GM12873 (cell line): ENCODE measurements at regions not wholly inside any gene's neighbourhood (a gene's known extent, or its start where the extent isn't known, plus 50 kb on each side); places are given as distances from the start of the nearest gene placed in this dataset.

ENCODE experiments used
- TF ChIP-seq, protein P1 (sequence below): IDR thresholded peaks from 2 replicates; pipeline ENCODE4 v1.5.1; 2012; ENCODE audit warnings: low read depth, mild to moderate bottlenecking, moderate library complexity, low read length, control low read depth; ENCODE audit not compliant: insufficient read depth; ENCODE audit errors: missing control alignments

GRCh38 chr22:22138915-22139314 lies 105.7 kb upstream of the VPREB1 start:
- TF ChIP-seq, protein P1, sequence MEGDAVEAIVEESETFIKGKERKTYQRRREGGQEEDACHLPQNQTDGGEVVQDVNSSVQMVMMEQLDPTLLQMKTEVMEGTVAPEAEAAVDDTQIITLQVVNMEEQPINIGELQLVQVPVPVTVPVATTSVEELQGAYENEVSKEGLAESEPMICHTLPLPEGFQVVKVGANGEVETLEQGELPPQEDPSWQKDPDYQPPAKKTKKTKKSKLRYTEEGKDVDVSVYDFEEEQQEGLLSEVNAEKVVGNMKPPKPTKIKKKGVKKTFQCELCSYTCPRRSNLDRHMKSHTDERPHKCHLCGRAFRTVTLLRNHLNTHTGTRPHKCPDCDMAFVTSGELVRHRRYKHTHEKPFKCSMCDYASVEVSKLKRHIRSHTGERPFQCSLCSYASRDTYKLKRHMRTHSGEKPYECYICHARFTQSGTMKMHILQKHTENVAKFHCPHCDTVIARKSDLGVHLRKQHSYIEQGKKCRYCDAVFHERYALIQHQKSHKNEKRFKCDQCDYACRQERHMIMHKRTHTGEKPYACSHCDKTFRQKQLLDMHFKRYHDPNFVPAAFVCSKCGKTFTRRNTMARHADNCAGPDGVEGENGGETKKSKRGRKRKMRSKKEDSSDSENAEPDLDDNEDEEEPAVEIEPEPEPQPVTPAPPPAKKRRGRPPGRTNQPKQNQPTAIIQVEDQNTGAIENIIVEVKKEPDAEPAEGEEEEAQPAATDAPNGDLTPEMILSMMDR = no peak

DNA sequence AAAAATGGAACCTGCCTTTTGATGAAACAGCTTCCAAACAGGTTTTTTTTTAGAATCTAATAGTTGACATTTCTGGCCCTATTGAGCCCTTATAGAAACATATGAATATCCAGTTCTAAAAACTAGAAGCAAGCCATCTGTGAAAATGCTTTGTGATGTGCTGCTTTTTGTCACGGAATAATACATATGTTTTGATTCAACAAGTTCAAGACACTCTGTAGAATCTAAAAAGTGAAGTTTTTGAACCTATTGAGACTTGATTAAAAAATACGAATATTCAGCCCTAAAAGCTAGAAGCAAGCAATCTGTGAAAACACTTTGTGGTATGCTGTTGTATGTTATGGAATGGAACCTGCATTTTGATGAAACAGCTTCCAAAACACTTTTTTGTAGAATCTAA lies 106.7 kb upstream of the VPREB1 start:
- TF ChIP-seq, protein P1 = no peak

DNA sequence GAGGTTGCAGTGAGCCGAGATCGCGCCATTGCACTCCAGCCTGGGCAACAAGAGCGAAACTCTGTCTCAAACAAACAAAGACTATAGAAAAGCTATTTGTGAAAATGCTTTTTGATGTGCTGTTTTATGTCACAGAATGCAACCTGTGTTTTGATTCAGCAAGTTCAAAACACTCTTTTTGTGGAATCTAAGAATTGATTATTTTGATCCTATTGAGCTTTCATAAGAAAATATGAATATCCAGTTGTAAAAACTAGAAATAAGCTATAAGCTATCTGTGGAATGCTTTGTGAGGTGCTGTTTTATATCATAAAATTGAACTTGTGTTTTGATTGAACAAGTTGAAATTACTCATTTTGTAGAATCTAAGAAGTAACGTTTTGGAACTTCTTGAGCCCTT lies 110.7 kb upstream of the VPREB1 start:
- TF ChIP-seq, protein P1 = no peak

DNA sequence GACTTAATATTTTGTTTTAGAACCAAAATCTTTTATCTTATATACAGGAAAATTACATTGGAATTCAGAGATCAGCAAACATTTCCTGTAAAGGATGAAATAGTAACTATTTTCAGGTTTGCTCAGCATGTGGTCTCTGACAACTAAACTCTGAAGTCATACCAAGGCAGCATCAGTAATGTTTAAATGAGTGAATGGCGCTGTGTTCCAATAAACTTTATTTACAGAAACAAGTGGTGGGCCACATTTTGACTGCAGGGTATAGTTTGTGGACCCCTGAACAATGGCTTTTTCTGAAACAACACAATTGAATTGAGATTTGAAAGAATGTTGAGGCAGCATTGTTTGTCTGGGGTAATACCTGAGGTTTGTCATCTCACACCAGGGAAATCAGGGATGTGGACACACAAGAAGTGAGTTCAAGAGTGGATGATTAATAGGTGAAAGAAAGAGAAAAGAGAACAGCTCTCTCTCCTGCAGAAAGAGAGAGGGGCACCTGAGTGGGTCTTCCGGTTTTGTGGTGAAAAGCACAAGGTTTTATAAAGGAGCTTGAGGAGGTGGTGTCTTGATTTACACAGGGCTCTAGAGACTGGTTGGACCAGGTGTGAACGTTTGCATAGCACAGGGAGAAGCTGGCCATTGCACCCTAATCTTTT lies 113.5 kb upstream of the VPREB1 start:
- TF ChIP-seq, protein P1 = no peak

- TF ChIP-seq, protein P1 = no peak
These were observed 115.2 kb upstream of the VPREB1 start for GRCh38 chr22:22129387-22129786.

DNA sequence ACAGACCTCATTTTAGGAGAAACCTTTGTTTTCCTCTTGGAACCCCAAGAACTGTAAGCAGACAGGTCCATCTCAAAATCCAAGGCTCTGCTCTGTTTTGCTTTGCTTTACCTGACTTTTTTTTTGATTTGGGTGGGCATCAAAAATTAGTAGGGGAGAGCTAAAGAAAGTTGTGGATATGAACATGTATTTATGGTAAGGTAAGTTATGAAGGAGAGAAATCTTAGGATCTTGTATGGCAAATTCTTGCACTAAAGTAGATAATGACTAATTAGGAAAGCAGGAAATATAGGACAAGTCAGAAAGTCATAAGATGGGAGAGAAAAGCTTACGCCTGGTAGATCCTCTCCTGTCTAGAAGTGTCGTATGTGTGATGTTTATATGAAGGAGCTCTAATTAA lies 116.1 kb upstream of the VPREB1 start:
- TF ChIP-seq, protein P1 = no peak

GRCh38 chr22:22127100-22127499 lies 117.5 kb upstream of the VPREB1 start:
- TF ChIP-seq, protein P1 = no peak
